Myocyte (in vitro differentiated cells): ENCODE measurements at regions not wholly inside any gene's neighbourhood (a gene's known extent, or its start where the extent isn't known, plus 50 kb on each side); places are given as distances from the start of the nearest gene placed in this dataset.

Experiments used
- DNase-seq: peaks from one replicate; pipeline ENCODE4 v3.0.0-alpha.2; 2012; ENCODE audit warnings: low read depth

DNA sequence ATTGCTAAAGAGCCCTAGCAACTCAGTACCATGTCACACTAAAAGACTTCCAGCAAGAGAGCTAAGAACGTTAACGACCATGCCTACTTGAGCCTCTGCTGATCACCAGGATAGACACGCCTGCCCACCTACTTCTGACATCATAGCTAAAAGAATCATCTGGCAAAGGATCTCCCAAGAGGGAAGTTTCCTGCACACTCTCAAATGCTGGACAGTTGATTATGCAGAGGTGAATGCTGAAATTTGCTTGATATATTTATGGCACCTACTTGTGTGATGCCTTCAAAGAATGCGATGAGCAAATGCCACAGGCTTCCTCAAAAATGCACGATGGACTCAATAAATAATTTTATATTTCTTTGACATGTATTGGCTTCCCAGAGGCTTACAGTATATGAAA lies 113.6 kb downstream of the GALC start:
- no peak for DNase-seq

- no peak for DNase-seq
Measured at GRCh38 chr14:87878959-87879358, 114.0 kb downstream of the GALC start.

GRCh38 chr14:87877877-87878276 lies 115.1 kb downstream of the GALC start:
- no peak for DNase-seq

- DNase-seq, result no peak
Measured at GRCh38 chr14:87874676-87875075, 118.3 kb downstream of the GALC start.

DNA sequence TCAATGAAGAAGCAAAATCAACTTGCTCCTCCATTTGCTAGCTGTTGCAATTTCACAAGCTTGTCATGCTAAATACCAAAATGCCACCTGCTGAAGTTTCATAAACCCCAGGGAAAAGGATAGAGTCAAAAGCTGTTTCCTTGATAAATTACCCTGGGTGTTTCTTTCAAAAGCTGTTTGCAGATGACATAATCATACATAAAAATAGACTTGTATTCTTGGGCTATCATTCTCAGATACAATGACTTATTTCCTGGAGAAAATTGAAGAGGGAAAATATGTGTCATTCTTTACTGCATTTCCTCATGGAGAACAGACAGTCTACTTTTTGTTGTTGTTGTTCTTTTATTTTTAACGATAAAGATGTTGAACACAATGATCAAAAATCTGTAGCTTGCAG lies 119.2 kb downstream of the GALC start:
- no peak for DNase-seq

DNA sequence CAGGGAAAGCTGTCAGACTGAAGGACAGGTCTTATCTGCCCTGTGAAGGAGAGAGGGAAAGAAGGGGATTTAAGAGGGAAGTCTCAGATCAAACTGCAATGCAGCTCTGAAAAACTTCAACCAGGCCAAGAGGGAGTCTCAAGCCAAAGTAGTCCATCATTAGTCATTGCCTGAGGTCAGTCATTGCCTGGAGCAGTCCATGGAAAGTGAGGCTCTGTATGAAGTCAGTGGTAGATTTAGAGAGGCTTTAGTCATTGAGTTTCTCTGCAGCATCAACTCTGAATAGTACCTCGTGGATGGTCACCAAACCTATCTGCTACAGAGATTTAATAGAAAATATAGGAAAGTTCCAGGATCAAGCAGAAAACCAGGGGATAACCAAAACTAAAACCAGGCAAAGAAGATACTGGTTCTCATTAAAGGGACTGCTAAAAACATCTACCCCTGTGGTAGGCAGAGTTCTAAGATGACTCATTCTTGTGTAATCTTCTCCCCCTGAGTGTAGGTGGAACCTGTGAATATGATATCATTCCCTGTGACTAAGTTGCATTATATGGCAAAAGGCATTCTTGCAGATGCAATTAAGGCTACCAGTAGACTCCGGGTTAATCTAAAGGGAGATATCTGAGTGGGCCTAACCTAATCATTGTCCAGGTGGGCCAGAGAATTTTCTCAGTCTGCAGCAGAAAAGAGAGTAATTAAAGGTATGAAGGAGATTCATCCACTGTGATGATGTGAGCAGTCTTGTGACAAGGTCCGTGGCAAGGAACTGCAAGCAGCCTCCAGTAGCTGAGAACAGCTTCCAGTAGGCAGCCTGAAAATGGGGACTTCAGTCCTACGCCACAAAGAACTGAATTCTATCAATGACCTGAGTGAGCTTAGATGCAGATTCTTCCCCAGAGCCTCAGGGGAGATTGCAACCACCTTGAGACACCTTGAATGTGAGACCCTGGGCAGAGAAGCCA lies 123.1 kb downstream of the GALC start:
- no peak for DNase-seq

DNA sequence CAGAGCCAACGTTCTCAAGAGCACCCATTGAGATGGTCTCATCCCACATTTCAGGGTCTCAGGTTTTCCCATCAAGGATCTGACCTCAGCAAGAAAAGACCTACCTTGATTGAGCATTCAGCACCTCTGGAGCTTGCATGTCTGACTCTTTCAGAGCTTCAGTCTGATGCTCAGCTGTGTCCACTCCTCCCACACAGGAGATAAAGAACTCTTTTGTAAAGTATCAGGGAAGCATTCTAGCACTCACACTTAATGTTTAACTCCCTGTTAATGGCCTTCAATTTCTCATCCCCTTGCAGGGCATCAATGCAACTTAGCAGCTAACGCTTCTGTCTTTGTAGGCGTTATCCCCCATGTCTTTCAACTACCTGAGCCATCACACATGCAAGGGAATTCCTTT lies 124.1 kb downstream of the GALC start:
- DNase-seq, result no peak

DNA sequence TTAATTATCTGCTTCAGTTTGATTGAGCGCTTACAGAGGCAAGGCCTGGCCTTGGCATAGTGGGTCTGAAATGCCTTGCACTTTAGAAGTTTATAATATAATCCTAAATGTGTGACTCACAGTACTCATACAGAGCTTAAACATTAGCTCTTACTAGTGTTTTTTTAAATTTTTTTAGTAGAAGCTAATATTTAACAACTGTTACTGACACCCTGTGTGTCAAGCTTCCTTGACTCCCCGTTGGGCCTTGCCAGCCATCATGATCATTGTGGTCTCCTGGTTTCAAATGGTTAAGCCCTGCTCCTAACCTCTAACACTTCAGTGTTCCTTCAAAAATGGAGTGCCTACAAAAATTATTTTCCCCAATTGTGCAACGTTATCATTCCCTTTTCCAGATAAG lies 126.9 kb downstream of the GALC start:
- no peak for DNase-seq

DNA sequence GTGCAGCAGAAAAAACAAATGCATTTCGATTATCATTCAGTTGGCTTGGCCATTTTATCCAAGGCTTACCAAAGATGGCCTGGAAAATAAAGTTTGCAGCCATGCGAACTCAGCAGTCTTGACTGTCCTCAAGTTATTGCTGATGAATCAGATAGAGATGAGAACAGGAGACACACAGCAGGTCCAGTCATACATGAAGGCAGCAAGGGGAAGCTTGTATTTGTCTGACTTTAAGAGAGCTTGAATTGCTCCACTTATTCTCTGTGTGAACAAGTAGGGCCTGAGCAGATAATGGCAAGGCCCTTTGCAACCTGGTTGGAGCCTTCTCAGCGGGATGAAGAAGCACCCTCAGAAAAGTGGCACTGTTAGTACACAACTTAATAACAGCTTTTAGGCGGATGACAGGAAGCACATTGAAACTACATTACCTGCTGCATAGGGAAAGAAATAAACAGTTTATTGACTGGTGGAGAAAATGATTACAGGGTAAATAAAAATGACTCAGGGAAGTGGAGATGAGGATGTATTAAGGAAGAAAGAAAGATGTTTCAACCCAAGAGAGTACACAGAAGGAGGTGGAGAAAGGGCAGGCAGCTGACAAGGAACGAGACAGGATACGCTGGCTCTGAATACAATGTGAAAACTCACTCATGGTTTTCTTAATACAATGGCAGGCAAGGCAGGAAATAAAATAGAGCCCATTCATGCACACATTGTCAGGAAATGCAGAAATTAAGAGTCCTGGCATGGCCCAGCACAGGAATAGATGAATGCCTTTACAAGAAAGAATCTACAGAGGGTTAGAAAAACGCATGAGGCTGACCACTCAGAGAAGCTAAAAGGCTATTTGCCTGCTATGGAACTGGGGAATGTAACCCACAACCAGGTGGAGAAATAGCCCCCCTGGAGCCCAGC lies 128.4 kb downstream of the GALC start:
- no peak for DNase-seq

GRCh38 chr14:87863047-87863446 lies 129.9 kb downstream of the GALC start:
- no peak for DNase-seq

DNA sequence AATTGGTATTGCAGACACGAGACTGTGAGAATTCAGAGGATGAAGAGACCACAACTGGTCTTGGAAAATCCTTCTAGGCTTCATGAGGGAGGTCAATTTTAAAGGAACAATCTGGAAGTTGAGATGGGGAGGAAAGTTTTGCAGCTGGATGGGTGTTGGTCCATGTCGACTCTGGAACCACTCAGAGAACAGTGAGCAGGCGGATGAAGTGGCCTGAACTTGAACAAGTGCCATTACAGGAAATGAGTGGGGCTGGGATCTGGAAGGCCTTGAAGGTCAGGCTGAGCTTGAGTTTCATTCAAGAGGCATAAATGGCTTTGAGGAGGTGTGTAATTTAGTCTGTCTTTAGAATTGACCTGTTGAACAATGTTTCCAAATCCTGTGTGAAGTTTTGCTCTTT lies 140.9 kb downstream of the GALC start:
- no peak for DNase-seq

GRCh38 chr14:87851190-87851589 lies 141.8 kb downstream of the GALC start:
- DNase-seq, result no peak

DNA sequence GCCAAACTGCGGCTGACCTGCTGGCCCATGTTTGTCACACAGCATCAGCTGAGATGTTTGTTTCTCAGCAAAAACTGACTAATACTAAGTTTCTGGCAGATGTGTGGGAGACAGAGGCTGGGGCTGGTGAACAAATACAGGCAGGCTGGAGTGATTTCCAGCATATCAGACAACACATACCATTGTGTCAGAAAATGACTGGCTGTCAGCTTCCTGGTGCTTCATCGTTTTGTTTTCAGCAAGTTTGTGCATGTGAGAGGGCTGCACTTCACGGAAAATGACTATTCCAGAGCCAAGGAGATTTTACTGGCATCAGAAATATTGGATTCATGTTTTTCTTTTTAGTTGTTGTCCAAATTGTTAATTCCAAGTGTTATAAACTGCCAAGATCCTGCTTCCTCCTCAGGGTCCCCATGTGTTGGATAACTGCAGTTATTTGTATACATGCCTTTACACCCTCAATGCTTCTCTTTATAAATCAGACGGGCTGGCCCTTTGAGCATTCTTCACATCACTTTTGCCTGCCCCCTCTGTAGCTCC lies 145.7 kb downstream of the GALC start:
- DNase-seq, result no peak

GRCh38 chr14:87840906-87841305 lies 152.1 kb downstream of the GALC start:
- peak; percentile 0 for DNase-seq

DNA sequence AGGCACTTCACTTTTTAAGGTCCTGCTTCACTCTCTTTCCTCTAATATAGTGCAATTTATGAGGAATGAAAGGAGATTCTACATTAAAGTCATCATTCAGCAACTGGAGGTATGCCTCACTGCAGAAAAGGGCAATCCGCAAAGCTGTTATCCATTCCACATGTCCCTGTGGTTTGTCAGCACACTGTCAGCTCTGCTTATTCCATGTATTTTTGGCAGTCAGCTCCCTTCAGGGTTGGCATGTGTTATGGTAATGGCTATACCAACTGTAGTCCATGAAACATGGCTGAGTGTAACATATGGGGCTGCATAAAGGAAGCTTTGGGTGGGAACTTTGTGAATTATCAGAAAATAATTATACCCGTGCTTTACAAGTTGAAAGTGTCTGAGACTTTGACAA lies 154.1 kb downstream of the GALC start:
- no peak for DNase-seq

- no peak for DNase-seq
Measured at GRCh38 chr14:87837296-87837695, 155.7 kb downstream of the GALC start.

DNA sequence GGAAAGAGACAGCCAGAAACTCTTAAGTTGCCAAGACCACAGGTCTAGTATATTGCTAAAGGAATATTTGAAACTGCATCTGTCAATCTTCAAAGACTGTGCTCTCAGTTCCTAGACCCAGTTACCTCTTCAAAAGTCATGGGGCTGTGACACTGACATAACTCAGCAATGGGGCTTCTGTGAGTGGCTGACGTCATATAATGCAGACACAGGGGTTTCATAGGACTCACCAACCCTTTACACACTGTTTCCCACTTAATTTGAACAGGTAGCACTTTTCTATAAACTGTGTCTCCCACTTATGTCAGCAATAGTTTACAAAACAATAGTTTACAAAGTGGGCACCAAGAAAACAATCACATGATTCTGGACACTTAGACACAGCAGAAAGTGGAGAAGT lies 158.4 kb downstream of the GALC start:
- no peak for DNase-seq

GRCh38 chr14:87833026-87833425 lies 160.0 kb downstream of the GALC start:
- no peak for DNase-seq

GRCh38 chr14:87830443-87831096 lies 162.4 kb downstream of the GALC start:
- DNase-seq, result no peak

- DNase-seq, result no peak
Measured at GRCh38 chr14:87829543-87829942, 163.4 kb downstream of the GALC start.

DNA sequence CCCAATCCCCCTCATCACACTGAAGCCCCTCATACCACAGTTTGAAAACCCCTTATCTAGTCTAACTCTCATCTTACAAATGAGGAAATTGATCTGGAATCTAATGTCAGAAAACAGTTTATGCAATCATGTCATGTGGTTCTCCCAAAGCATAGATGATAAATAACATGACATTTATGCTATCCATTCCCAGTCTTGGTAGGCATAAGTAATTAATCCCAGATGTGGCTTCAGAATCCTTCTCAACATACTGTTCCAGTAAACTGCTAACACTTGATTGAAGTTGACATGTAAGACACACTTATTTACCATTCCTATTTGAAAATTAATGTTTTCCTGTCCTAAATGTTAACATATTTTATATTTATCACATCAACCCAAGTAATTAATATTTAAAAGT lies 168.7 kb downstream of the GALC start:
- no peak for DNase-seq
